GM21367 (cell line): ENCODE measurements at regions not wholly inside any gene's neighbourhood (a gene's known extent, or its start where the extent isn't known, plus 50 kb on each side); places are given as distances from the start of the nearest gene placed in this dataset.

ENCODE experiments used
- ATAC-seq: cut with Tn5 transposase; IDR thresholded peaks from one replicate; pipeline ENCODE4 v1.9.1; 2021; ENCODE audit not compliant: unreplicated experiment

- no peak for ATAC-seq
These were observed 308.9 kb upstream of the TBC1D5 start for GRCh38 chr3:18051306-18051705.

DNA sequence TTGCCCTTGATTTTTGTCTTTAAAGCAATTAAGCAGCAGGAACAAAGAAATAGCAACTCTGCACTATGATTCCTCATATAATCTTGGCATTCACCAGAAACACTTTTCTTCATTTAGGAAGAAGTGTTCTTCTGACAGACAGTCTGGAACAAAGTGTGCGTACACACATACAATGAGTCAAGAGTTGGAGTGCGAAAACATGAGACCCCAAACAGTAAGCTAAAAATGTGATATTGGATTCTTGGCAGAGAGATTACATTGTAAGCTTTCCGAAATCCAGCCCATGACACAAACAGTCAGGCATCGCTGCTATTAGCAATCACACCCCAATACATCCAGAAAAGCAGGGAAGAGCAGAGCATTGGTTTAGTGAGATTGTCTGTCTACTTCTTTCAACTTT, 306.7 kb upstream of the TBC1D5 start:
- ATAC-seq, result no peak

DNA sequence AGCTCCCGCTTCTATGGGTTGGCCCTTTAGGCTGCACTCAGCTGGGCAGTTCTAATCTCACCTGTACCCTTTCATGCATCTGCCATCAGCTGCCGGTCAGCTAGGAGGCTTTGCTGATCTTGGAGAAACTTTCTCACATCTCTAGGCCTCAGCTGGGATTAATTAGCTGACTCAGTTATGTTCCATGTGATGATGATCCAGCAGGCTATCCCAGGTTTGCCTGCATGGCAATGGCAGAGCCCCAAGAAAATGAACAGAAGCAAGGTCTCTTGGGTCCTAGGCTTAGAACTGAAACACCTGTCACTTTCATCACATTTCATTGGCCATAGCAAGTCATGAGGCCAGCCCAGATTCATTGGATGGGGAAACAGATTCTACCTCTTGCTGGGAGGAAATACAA, 304.6 kb upstream of the TBC1D5 start:
- no peak for ATAC-seq

GRCh38 chr3:18046131-18046915, 303.9 kb upstream of the TBC1D5 start:
- ATAC-seq, result no peak

- ATAC-seq, result no peak
These were observed 302.8 kb upstream of the TBC1D5 start for GRCh38 chr3:18044971-18045880.

GRCh38 chr3:18044191-18044590, 301.8 kb upstream of the TBC1D5 start:
- ATAC-seq, result no peak

DNA sequence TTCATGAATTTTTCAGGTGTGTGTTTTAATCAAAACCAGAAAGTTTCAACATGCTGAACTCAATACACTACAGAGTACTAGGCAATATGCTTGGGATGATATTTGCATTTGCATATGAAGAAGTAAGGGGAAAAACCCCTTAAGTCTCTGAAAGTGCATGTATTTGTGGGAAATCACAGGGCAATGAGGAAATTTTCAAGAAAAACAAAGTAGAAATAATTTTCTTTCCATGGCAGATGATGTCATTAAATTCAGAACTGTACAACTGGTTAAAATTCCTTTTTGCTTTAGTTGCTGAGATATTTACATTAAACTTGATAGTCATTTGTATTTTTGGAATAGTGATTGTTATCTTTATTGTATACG, 294.0 kb upstream of the TBC1D5 start:
- no peak for ATAC-seq

- no peak for ATAC-seq
These were observed 293.4 kb upstream of the TBC1D5 start for GRCh38 chr3:18035641-18036449.

GRCh38 chr3:18033581-18034108, 291.2 kb upstream of the TBC1D5 start:
- ATAC-seq, result no peak

DNA sequence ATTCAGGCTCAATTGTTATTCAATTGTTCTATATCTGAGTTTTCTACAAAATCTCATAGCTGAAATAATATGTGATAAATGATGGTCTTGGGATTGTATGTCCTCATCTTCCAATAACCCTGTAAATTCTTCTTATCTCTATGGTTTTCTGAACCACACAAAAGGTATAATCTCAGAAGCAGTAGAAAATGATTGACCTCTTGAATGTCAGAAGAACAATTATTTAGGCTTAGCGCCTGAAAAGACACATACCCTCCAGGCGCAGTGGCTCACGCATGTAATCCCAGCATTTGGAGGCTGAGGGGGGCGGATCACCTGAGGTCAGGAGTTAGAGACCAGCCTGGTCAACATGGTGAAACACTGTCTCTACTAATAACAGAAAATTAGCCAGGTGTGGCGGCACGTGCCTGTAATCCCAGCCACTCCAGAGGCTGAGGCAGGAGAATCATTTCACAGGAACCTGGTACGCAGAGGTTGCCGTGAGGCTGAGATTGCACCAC, 288.0 kb upstream of the TBC1D5 start:
- ATAC-seq, result no peak

- no peak for ATAC-seq
These were observed 284.9 kb upstream of the TBC1D5 start for GRCh38 chr3:18027161-18027939.

- ATAC-seq, result no peak
These were observed 282.3 kb upstream of the TBC1D5 start for GRCh38 chr3:18024715-18025114.

DNA sequence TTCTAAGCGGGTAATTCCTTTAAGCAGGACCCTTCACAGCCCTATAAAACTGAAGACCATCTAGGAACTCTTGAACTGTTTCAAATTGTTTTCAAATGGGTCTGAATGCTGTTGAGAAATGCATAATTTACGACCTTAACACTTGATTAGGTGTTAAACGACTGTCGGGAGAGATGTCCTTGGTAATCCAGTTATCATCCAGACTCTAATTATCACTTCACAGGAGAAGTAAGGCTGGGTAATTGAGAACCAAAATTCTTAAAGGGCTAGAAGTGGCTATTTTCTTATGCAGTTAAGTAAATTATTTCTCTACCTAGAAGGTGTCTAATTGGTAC, 276.7 kb upstream of the TBC1D5 start:
- ATAC-seq, result no peak

GRCh38 chr3:18018491-18019160, 276.2 kb upstream of the TBC1D5 start:
- no peak for ATAC-seq

GRCh38 chr3:18016366-18016765, 273.9 kb upstream of the TBC1D5 start:
- ATAC-seq, result no peak

- no peak for ATAC-seq
These were observed 270.5 kb upstream of the TBC1D5 start for GRCh38 chr3:18012933-18013332.

DNA sequence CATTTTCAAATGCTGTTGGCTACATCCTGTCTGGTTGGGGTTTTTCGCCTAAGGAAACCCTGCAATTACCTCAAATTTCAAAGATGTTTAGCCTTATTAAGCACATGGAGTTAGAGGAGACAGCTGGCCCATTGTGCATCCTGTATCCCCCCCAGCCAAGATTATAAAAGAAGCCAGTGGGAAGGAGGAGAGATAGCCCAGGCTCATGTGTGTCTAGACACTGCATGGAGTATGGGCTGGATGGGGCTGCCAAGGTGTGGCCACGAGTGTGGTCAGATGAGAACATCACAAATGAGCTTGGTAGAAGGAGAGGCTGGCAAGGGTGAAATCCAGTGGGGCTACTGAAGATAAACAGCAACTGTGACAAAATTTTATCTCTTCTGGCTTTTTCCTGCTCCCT, 270.0 kb upstream of the TBC1D5 start:
- no peak for ATAC-seq

- ATAC-seq, result no peak
These were observed 269.0 kb upstream of the TBC1D5 start for GRCh38 chr3:18011387-18011786.

- no peak for ATAC-seq
These were observed 267.6 kb upstream of the TBC1D5 start for GRCh38 chr3:18010001-18010400.
